ENCODE measurements at regions not wholly inside any gene's neighbourhood (a gene's known extent, or its start where the extent isn't known, plus 50 kb on each side); places are given as distances from the start of the nearest gene placed in this dataset.

DNA sequence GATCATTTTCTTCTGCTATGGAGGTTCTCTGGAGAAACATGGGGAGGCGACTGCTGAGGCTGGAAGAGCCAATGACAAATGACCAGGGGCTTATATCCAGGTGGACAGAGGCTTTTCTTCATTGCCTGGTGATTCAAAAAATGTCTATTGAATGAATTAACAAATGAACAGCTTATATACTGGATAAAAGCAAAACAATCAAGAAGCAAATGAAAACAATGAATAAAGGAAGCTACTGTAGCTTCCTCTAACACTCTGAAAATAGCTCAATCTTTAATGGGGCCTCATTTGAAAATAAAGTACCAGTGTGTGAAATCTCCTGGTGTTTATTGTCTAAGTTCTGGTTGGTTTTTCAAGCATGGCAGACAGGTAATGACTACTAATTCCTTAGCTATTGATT lies 167.5 kb upstream of the TMTC4 start (continued):
- TF ChIP-seq NCOR1 (IDR thresholded peaks at IDR 0.05; ENCODE audit: borderline replicate concordance, low read length) (no peak), NFE2 (CRISPR knock-in tag; IDR thresholded peaks at IDR 0.05) (no peak), REL (CRISPR knock-in tag; conservative IDR thresholded peaks at IDR 0.05) (no peak), EP300 (IDR thresholded peaks at IDR 0.05; ENCODE audit: low read depth in 2 of 2, low read length in 2 of 2) (no peak), EP300 (CRISPR knock-in tag; IDR thresholded peaks at IDR 0.05; ENCODE audit: borderline replicate concordance) (no peak), ZNF749 (CRISPR knock-in tag; IDR thresholded peaks at IDR 0.05; ENCODE audit: borderline replicate concordance) (no peak), MTF2 (CRISPR knock-in tag; IDR thresholded peaks at IDR 0.05; ENCODE audit: borderline replicate concordance) (no peak)
- TF ChIP-seq, protein P1, sequence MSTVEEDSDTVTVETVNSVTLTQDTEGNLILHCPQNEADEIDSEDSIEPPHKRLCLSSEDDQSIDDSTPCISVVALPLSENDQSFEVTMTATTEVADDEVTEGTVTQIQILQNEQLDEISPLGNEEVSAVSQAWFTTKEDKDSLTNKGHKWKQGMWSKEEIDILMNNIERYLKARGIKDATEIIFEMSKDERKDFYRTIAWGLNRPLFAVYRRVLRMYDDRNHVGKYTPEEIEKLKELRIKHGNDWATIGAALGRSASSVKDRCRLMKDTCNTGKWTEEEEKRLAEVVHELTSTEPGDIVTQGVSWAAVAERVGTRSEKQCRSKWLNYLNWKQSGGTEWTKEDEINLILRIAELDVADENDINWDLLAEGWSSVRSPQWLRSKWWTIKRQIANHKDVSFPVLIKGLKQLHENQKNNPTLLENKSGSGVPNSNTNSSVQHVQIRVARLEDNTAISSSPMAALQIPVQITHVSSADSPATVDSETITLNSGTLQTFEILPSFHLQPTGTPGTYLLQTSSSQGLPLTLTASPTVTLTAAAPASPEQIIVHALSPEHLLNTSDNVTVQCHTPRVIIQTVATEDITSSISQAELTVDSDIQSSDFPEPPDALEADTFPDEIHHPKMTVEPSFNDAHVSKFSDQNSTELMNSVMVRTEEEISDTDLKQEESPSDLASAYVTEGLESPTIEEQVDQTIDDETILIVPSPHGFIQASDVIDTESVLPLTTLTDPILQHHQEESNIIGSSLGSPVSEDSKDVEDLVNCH (CRISPR knock-in tag; IDR thresholded peaks at IDR 0.05): no peak
- TF ChIP-seq, protein P2, sequence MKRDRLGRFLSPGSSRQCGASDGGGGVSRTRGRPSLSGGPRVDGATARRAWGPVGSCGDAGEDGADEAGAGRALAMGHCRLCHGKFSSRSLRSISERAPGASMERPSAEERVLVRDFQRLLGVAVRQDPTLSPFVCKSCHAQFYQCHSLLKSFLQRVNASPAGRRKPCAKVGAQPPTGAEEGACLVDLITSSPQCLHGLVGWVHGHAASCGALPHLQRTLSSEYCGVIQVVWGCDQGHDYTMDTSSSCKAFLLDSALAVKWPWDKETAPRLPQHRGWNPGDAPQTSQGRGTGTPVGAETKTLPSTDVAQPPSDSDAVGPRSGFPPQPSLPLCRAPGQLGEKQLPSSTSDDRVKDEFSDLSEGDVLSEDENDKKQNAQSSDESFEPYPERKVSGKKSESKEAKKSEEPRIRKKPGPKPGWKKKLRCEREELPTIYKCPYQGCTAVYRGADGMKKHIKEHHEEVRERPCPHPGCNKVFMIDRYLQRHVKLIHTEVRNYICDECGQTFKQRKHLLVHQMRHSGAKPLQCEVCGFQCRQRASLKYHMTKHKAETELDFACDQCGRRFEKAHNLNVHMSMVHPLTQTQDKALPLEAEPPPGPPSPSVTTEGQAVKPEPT (CRISPR knock-in tag; IDR thresholded peaks at IDR 0.05; ENCODE audit: low read depth): no peak

DNA sequence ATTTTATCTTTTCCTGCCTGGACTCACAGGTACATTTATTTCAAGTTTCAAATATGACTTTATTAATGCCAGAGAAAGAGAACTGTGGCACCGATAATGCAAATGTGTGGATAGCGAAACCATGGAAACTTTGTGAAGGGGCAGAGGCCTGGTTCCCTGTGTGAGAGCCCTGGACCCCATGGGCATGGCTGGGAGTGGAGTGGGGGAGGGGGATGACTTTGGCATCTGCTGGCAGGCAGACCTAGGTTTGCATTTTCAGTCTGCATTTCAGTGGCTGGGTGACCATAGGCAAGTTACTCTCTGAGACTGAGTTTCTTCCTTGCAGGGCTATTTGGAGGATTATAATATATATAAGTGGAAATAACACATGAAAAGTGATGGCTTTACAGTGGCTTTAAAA lies 163.8 kb upstream of the TMTC4 start:
- CTCF ChIA-PET (ENCODE audit: low intra/inter-chr PET ratio, low total read pairs): no interaction called here
- Histone ChIP-seq H3K9ac (ENCODE audit: insufficient read depth, low read depth, low read length) (no peak overlapping the region), H3K27me3 (ENCODE audit: control insufficient read depth in 1 of 2, insufficient read depth in 2 of 2, low read length in 2 of 2) (peaks cover 1 to 9% of the 10 kb centered on the region in 2 experiments; a peak in 2 of 5 replicates), H3K4me1 (ENCODE audit: insufficient read depth, low read length) (no peaks in the 10 kb centered on the region), H4K20me1 (ENCODE audit: insufficient read depth, low read length) (no peaks in the 10 kb centered on the region), H2AFZ (ENCODE audit: low read length) (no peak overlapping the region), H3K27ac (ENCODE audit: extremely low read length, insufficient read depth, low read length) (no peak overlapping the region), H3K4me3 (replicated peaks in 1 of 3; ENCODE audit: insufficient read depth in 1 of 3, low read depth in 2 of 3, low read length in 3 of 3) (no peak overlapping the region), H3K9me3 (ENCODE audit: low read length) (no peaks in the 10 kb centered on the region), H3K36me3 (replicated peaks in 1 of 2; ENCODE audit: control insufficient read depth in 1 of 2, insufficient read depth in 2 of 2, low read length in 2 of 2) (no peaks in the 10 kb centered on the region), H3K4me2 (ENCODE audit: low read depth, low read length) (no peak overlapping the region), H3K79me2 (ENCODE audit: insufficient read depth, low read length) (no peaks in the 10 kb centered on the region)
- intact Hi-C loops (cut with micrococcal nuclease; ENCODE audit: unreplicated experiment): no loop called here
- POLR2A ChIA-PET: no interaction called here
- in situ Hi-C loops (cut with HindIII; ENCODE audit: extremely low pct_ligation_motif_present, low pct_unique_long_range_greater_than_20kb): no loop called here
- no peak for FAIRE-seq
- DNase-seq (ENCODE audit: low spot score): no peak
- BruUV-seq (replicated peaks): no TSS peak
- 42% methylated on average over 2 of the region's 2 CpGs for WGBS (ENCODE audit: low lambda C conversion rate)
- ATAC-seq: no peak
- TF ChIP-seq, protein P3, sequence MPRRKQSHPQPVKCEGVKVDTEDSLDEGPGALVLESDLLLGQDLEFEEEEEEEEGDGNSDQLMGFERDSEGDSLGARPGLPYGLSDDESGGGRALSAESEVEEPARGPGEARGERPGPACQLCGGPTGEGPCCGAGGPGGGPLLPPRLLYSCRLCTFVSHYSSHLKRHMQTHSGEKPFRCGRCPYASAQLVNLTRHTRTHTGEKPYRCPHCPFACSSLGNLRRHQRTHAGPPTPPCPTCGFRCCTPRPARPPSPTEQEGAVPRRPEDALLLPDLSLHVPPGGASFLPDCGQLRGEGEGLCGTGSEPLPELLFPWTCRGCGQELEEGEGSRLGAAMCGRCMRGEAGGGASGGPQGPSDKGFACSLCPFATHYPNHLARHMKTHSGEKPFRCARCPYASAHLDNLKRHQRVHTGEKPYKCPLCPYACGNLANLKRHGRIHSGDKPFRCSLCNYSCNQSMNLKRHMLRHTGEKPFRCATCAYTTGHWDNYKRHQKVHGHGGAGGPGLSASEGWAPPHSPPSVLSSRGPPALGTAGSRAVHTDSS (CRISPR knock-in tag; conservative IDR thresholded peaks at IDR 0.05): no peak
- TF ChIP-seq HOXA9 (CRISPR knock-in tag; IDR thresholded peaks at IDR 0.05; ENCODE audit: borderline replicate concordance) (no peak), KDM4B (CRISPR knock-in tag; IDR thresholded peaks at IDR 0.05) (no peak), ZNF382 (CRISPR knock-in tag; IDR thresholded peaks at IDR 0.05; ENCODE audit: borderline replicate concordance) (no peak), ETV6 (CRISPR knock-in tag; conservative IDR thresholded peaks at IDR 0.05) (no peak), ZNF33A (CRISPR knock-in tag; IDR thresholded peaks at IDR 0.05; ENCODE audit: borderline replicate concordance) (no peak), ZNF44 (CRISPR knock-in tag; IDR thresholded peaks at IDR 0.05) (no peak), MXD4 (CRISPR knock-in tag; IDR thresholded peaks at IDR 0.05) (no peak), FIP1L1 (IDR thresholded peaks at IDR 0.05; ENCODE audit: borderline replicate concordance, insufficient read depth, low read depth, low read length) (no peak), ZNF567 (CRISPR knock-in tag; IDR thresholded peaks at IDR 0.05; ENCODE audit: borderline replicate concordance) (no peak), PAF1 (CRISPR knock-in tag; IDR thresholded peaks at IDR 0.05) (no peak)
